DND-41 (cell line): ENCODE measurements at regions not wholly inside any gene's neighbourhood (a gene's known extent, or its start where the extent isn't known, plus 50 kb on each side); places are given as distances from the start of the nearest gene placed in this dataset.

Experiments used
- ATAC-seq: fragments of 200-7000 bp; cut with Tn5 transposase; 3 replicates; pipeline ENCODE4 v1.9.1; 2021; ENCODE audit warnings: low read depth; ENCODE audit not compliant: insufficient read depth
- DNase-seq: peaks from one replicate; pipeline ENCODE4 v3.0.0-alpha.2; 2020
- H2AFZ ChIP-seq: 2 replicates; pipeline ENCODE4 v1.6.0; 2012; ENCODE audit warnings: low read depth, low read length
- H3K27ac ChIP-seq: 2 replicates; pipeline ENCODE4 v1.5.1; 2012; ENCODE audit warnings: low read length, inconsistent platforms
- H3K27me3 ChIP-seq: fragments of 200-600 bp; sonication (generic); 2 replicates; pipeline ENCODE4 v1.6.0; 2012; ENCODE audit warnings: low read length, mild to moderate bottlenecking, inconsistent platforms; ENCODE audit not compliant: insufficient read depth, poor library complexity
- H3K36me3 ChIP-seq: 2 replicates; pipeline ENCODE4 v1.5.1; 2012; ENCODE audit warnings: low read length, inconsistent platforms; ENCODE audit not compliant: insufficient read depth
- H3K4me1 ChIP-seq: 2 replicates; pipeline ENCODE4 v1.5.1; 2012; ENCODE audit warnings: mild to moderate bottlenecking, low read length; ENCODE audit not compliant: insufficient read depth
- H3K4me2 ChIP-seq: 2 replicates; pipeline ENCODE4 v1.6.0; 2012; ENCODE audit warnings: mild to moderate bottlenecking, moderate library complexity, low read length, inconsistent platforms; ENCODE audit not compliant: insufficient read depth
- H3K4me3 ChIP-seq, 2 experiments: fragments of 200-600 bp in 1 of 2; shearing (Covaris generic) in 1 of 2; 2 replicates each; pipeline ENCODE4 v1.5.1; 2012 to 2016; ENCODE audit warnings: inconsistent platforms in 2 of 2, low read length in 2 of 2, mild to moderate bottlenecking in 2 of 2, low read depth in 1 of 2, moderate library complexity in 1 of 2
- H3K79me2 ChIP-seq: 2 replicates; pipeline ENCODE4 v1.6.0; 2012; ENCODE audit warnings: low read length, inconsistent platforms; ENCODE audit not compliant: insufficient read depth
- H3K9ac ChIP-seq: 2 replicates; pipeline ENCODE4 v1.6.0; 2012; ENCODE audit warnings: low read depth, mild to moderate bottlenecking, inconsistent platforms, low read length, moderate library complexity
- H3K9me3 ChIP-seq: 2 replicates; pipeline ENCODE4 v1.5.1; 2012; ENCODE audit warnings: low read length, moderate library complexity, mild to moderate bottlenecking, inconsistent platforms; ENCODE audit not compliant: insufficient read depth, severe bottlenecking
- H4K20me1 ChIP-seq: 2 replicates; pipeline ENCODE4 v1.6.0; 2012; ENCODE audit warnings: low read length; ENCODE audit not compliant: insufficient read depth
- CTCF ChIP-seq: IDR thresholded peaks from 2 replicates; pipeline ENCODE4 v1.5.1; 2012; ENCODE audit warnings: borderline replicate concordance, low read length, moderate library complexity, mild to moderate bottlenecking; ENCODE audit not compliant: poor library complexity, severe bottlenecking; ENCODE audit errors: extremely low read depth
- EZH2 ChIP-seq: IDR thresholded peaks from 3 replicates; pipeline ENCODE4 v1.6.1; 2012; ENCODE audit warnings: borderline replicate concordance, low read depth, mild to moderate bottlenecking, moderate library complexity, low read length, inconsistent platforms; ENCODE audit not compliant: severe bottlenecking

- no peaks in the 10 kb centered on the region for H4K20me1 ChIP-seq
- H3K9ac ChIP-seq: no peak overlapping the region
- no peak overlapping the region for H3K27ac ChIP-seq
- no peaks in the 10 kb centered on the region for H3K27me3 ChIP-seq
- H3K4me3 ChIP-seq: no peak overlapping the region
- H3K4me1 ChIP-seq: no peaks in the 10 kb centered on the region
- H3K9me3 ChIP-seq: no peaks in the 10 kb centered on the region
- H3K36me3 ChIP-seq: no peaks in the 10 kb centered on the region
- TF ChIP-seq CTCF (no peak), EZH2 (no peak)
- no peak for ATAC-seq
- no peak overlapping the region for H3K4me2 ChIP-seq
- DNase-seq: no peak
- H3K79me2 ChIP-seq: no peaks in the 10 kb centered on the region
- H2AFZ ChIP-seq: no peak overlapping the region
These were observed 210.1 kb upstream of the SPRY2 start for GRCh38 chr13:80550971-80551441.

GRCh38 chr13:80548915-80549314 lies 208.0 kb upstream of the SPRY2 start:
- TF ChIP-seq EZH2 (no peak), CTCF (no peak)
- no peaks in the 10 kb centered on the region for H3K27me3 ChIP-seq
- no peak overlapping the region for H3K4me2 ChIP-seq
- no peaks in the 10 kb centered on the region for H3K4me1 ChIP-seq
- no peaks in the 10 kb centered on the region for H3K9me3 ChIP-seq
- H3K79me2 ChIP-seq: no peaks in the 10 kb centered on the region
- ATAC-seq (no peak), DNase-seq (no peak)
- H3K27ac ChIP-seq: no peak overlapping the region
- no peaks in the 10 kb centered on the region for H3K36me3 ChIP-seq
- H2AFZ ChIP-seq: no peak overlapping the region
- no peak overlapping the region for H3K9ac ChIP-seq
- no peak overlapping the region for H3K4me3 ChIP-seq
- H4K20me1 ChIP-seq: no peaks in the 10 kb centered on the region

GRCh38 chr13:80547885-80548825 lies 207.2 kb upstream of the SPRY2 start:
- no peaks in the 10 kb centered on the region for H3K79me2 ChIP-seq
- H2AFZ ChIP-seq: no peak overlapping the region
- DNase-seq (no peak), ATAC-seq (no peak)
- no peak overlapping the region for H3K9ac ChIP-seq
- TF ChIP-seq CTCF (no peak), EZH2 (no peak)
- H3K36me3 ChIP-seq: no peaks in the 10 kb centered on the region
- H3K4me3 ChIP-seq: no peak overlapping the region
- no peaks in the 10 kb centered on the region for H3K9me3 ChIP-seq
- H3K4me1 ChIP-seq: no peaks in the 10 kb centered on the region
- no peaks in the 10 kb centered on the region for H3K27me3 ChIP-seq
- no peaks in the 10 kb centered on the region for H4K20me1 ChIP-seq
- H3K27ac ChIP-seq: no peak overlapping the region
- no peak overlapping the region for H3K4me2 ChIP-seq
